HG02852 (cell line): ENCODE measurements at regions not wholly inside any gene's neighbourhood (a gene's known extent, or its start where the extent isn't known, plus 50 kb on each side); places are given as distances from the start of the nearest gene placed in this dataset.

Experiments
- ATAC-seq: cut with Tn5 transposase; IDR thresholded peaks from one replicate; pipeline ENCODE4 v1.9.1; 2021; ENCODE audit warnings: mild to moderate bottlenecking, moderate library complexity; ENCODE audit not compliant: unreplicated experiment

DNA sequence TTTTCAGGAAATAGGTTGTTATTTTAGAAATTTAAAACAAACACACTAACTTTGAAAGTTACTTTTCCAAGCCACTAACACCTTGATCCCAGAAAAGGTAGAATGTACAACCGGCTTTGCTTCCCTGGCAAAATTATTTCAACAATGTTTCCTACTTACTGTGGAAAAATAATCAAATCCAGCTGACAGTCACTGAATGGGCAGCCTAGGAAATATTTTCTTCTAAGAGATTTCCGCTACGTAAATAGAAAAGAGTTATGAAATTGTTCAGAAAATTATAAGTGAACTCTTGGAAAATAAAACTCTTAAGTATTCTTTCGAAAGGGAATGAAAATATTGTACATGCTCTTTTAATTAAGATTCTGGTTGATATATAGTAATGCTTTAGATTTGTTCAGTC lies 195.7 kb downstream of the GASK1B start:
- no peak for ATAC-seq

DNA sequence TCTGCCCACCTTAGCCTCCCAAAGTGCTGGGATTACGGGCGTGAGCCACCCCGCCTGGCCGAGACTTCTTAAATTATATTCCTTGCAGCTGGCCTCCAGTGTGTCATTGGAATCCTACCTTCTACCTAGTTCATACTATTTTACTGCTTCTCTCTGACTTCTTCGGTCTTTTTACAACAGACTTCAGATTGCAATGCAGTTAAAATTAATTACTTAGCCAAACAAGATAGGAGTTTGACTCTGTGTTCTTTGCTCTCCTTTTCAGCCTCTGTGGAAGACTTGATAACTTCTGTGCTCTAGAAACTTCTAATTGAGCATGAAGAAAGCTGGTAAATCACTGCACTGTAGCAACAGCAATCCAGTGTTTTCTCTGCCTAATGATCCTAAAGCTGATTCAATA lies 199.5 kb downstream of the GASK1B start:
- no peak for ATAC-seq

DNA sequence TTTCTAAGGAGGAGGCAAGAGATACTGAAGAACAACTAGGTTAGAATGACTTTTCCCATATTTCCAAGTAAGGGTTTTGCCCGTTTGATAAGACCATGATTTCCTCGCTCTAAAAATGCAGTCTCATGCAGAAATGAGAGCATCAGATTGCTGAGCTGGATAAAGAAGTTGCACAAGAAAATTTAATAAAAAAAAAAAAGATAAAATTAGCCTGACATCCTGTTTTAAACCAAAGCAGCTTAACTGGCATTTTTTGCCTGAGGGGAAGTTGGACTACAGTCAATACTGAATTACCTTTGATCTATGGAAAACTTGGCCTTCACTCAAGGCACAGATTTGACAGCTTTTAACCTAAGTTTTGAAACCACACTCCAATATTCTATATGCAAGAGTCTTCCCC lies 208.4 kb downstream of the GASK1B start:
- ATAC-seq, result no peak

DNA sequence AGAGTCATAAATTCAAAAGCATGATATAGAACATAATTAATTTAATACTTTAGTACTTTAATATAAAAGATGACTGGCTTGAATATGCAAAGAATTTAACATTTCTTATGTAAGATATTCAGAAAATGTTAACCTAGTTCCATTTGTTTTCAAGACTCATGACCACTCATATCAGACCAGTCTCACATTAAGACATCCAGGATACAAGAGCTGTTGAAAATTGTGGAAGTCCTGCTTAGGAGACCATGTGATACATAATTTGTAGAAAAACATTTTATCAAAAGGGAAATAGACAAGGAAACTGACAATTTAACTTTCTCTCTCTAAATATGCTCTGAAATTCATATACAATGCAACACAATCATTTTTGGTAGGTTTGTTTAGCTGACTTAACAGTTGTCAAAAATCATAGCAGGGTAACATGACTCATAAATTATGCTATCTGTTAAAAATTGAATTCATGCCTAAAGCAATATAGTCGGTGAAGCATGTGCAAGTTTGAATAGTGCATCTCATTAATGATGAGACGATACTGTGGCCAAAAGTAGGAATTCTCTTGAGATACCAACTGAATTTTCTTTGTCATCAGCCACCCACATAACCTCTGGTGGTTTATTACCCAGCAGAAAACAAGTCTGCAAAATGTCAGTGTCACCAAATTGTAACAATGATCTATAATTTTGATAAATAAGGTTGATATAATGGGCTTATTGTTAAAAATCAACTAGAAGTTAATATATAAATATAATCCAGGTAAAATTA lies 211.4 kb downstream of the GASK1B start:
- no peak for ATAC-seq

- ATAC-seq, result no peak
These were observed 214.9 kb downstream of the GASK1B start for GRCh38 chr4:157957905-157958304.

GRCh38 chr4:157942017-157942416 lies 230.8 kb downstream of the GASK1B start:
- no peak for ATAC-seq

GRCh38 chr4:157934151-157934550 lies 238.7 kb downstream of the GASK1B start:
- no peak for ATAC-seq

GRCh38 chr4:157932936-157933335 lies 239.9 kb downstream of the GASK1B start:
- no peak for ATAC-seq

DNA sequence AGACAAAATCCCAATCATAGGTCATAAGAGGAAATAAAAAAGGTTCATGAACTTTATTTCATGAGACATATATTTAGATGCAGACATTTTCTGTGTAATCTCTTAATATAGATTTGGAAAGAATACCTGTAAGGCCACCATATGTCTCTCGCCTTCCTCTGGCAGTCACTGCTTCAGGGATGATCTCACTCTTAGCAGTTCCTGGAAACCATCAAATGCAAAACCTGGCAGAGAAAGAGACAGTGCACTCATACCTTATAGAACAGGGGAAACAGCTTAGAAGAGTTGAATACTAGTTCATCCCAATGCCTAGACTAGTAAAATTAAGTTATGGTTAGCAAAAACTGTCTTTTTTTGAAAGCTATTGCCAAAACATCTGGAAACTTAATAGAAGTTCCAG lies 243.3 kb downstream of the GASK1B start:
- ATAC-seq, result no peak

DNA sequence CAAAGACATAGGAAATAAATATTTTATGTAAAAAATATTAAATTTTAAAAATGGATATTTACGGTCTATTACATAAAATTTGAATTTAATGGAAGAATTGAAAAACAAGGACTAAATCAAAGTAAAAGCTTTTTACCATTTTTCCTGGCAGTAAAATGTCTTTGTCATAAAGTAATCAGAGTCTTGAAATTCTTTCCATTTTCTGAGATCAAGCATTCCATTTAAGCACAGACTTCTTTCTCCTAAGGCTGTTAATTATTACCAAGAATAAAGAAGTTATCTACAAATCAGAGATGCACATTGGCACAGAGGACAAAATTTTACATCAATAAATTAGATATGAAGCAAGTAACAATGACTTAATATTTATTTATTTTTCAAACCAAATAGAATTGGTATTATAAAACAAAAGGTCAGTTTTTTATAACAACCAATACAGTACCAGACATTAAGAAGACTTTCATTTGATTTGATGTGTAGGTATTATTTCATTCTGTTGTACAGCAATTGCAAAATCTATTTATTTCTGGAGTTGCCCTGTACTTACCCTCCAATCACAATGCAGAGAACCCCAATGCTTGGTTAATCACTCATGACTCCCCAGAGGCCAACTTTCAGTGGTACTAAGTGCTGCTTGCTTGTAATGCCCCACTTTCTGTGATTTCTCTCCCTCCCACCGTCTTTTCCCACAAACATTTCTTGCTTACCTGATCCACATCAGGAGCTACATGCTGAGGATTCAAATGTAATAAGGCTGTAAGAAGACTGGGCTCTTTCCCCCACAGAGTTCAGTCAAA lies 254.6 kb downstream of the GASK1B start:
- ATAC-seq, result no peak

- no peak for ATAC-seq
These were observed 260.6 kb downstream of the GASK1B start for GRCh38 chr4:157912212-157912611.

- no peak for ATAC-seq
These were observed 261.2 kb downstream of the GASK1B start for GRCh38 chr4:157911662-157912061.

- ATAC-seq, result no peak
These were observed 264.1 kb downstream of the GASK1B start for GRCh38 chr4:157908691-157909090.

DNA sequence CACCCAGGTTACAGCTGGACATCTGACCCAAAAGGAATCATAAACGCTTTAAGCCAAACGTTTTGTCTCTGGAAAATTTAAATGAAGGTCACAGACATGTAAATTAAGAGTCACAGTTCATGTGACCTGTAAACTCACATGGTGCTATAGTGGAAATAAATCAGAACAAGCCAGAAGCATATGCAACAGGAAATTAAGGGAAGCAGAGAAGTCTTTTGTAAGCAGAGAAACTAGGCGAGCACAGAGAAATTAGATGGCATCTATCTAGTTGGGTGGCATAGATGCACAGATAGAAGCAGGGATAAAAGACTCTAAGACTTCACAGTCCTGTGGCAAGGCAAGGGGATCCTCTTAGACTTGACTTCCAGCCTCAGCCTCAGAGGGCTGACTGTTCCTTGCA lies 264.8 kb downstream of the GASK1B start:
- no peak for ATAC-seq

DNA sequence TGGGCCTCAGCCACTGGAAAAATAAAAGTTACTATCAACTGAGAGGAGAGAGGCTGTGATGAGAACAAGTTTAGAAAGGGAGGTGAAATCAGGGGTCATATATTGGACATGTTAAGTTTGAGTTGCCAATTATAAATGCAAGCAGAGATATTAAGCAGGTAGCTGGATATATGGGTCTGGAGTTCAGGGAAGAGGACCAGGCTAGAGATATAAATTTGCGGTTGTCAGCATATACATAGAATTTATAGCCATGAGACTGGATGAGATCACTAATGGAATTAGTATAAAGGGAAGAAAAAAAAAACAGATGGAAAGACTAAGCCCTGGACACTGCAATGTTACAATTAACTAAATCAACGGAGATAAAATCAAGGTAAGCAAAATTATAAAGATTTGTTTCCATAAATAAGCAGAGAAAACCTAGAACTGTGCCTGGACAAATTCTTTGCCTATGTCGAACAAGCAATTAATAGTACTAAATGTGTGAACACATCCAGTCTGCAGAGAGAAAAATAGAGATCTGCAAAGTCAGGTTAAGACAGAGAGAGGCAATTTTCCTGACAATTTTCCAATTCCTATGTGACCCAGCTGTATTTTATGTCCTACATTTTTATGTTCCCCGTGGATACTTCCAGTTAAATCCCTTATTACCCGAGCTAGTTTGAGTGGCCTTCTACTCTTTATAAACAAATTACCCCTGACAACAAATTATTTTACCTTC lies 265.4 kb downstream of the GASK1B start:
- ATAC-seq, result no peak

DNA sequence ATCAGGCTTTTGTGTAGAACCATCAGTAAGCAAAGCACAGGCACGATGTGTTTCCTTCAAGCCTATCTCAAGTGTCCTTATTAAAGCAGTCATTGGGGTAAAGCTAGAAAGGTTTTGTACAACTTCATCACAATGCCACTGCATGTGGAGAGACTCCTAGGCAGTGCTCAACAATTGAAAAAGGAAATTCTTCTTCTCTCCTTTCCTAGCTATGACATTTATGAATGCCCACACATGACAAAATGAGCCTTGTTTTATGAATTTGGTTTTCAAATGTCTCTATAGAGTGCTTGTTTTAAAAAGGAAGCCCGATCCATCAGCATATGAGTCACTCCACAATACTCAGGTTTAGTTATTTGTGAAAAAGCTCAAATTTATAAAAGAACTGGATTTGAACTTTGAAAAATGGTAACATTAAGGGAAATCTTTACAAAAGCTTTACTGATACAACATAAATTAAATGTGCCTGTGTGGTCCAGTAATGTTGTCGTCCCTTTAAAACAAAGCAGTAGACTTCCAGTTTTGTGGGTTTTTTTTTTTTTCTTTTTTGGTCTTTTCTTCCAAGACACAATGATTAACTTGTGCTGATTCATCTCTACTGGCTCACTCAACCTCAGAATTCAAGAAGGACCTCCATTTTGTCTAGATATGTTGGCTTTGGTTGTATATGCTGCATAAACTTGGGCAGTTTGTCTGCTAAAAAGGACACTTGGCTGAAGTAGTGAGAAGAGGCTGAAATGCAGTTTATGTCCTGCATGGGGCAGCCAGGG lies 273.8 kb downstream of the GASK1B start:
- no peak for ATAC-seq

GRCh38 chr4:157897855-157898370 lies 274.9 kb downstream of the GASK1B start:
- ATAC-seq, result no peak

DNA sequence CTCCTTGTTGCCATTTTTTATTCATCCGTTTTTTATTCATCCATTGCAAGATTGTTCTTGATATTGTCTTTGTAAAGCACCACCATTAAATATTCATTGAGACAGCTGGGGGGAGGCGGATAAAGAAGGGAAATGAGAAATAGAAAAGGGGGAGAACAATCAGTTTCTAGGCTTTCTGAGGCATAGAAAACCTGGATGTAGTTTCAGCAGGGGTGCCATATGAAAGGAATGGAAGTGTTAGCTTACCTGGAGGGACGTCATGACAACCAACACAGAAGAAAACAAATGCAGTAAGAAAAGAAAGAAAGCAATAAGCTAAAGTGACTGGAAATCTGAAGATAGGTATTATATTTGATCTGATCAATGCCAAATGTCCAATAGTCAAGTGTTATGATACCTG lies 276.1 kb downstream of the GASK1B start:
- no peak for ATAC-seq

DNA sequence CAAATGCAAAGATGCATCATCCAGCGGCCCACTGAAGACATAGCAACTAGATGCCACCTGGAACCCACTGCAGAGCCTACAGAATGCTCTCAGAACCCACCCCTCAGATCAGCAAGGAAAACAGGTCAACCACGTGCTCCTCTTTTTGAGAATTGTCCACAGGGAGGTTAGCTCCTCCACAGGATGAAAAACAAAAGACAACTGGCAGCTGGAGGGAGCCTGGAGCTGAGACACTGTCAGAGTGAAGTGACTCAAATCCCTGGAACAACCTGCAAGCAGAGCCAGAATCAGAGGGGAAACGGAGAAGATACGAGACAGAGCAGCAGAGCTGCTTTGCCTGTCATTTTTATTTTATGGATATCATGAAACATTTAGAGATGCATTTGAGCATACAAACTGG lies 277.6 kb downstream of the GASK1B start:
- ATAC-seq, result no peak

DNA sequence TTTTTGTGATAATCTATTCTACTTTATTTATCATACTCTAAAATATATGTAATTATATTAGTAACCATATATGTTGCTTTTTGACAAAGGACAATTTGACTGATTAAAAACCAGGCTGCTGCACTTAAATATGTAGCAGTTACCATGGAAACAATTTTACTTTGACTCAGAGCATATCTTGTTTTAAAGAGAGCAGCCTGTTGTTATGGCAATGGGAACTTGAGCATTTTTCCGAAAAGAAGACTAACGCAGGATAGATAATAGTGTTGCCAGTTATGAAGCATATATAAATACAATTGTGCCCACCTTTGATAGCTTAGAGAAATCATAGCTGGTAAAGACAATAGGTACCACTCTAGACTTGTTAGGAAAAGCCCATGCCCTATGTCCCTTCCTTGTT lies 283.0 kb downstream of the GASK1B start:
- no peak for ATAC-seq

- no peak for ATAC-seq
These were observed 284.5 kb downstream of the GASK1B start for GRCh38 chr4:157888281-157888680.
